H1 (cell line): ENCODE measurements at regions not wholly inside any gene's neighbourhood (a gene's known extent, or its start where the extent isn't known, plus 50 kb on each side); places are given as distances from the start of the nearest gene placed in this dataset.

Experiments used
- CHD7 ChIP-seq: fragments of 300-600 bp; sonication (generic); IDR thresholded peaks from 2 replicates; pipeline ENCODE4 v1.7.1; 2012; ENCODE audit warnings: low read length, moderate library complexity, mild to moderate bottlenecking, inconsistent platforms; ENCODE audit not compliant: insufficient replicate concordance
- CTCF ChIP-seq, 3 experiments: IDR thresholded peaks; 1 replicate in 2 of 3; 2 replicates in 1 of 3; pipeline versions ENCODE4 v1.5.1 to v1.6.1; 2011; ENCODE audit warnings: low read length in 3 of 3, mild to moderate bottlenecking in 3 of 3, inconsistent platforms in 2 of 3, low read depth in 1 of 3, moderate library complexity in 1 of 3; ENCODE audit not compliant: insufficient read depth in 1 of 3; ENCODE audit errors: control extremely low read depth in 1 of 3
- GTF2F1 ChIP-seq: IDR thresholded peaks from 2 replicates; pipeline ENCODE4 v1.6.1; 2012; ENCODE audit warnings: low read depth, low read length, improper control_type of control experiment, borderline replicate concordance
- NRF1 ChIP-seq: IDR thresholded peaks from 2 replicates; pipeline ENCODE4 v1.6.1; 2011; ENCODE audit warnings: mild to moderate bottlenecking, low read depth, low read length, improper control_type of control experiment
- PHF8 ChIP-seq: fragments of 200-600 bp; sonication (generic); conservative IDR thresholded peaks from 2 replicates; pipeline ENCODE4 v1.7.1; 2012; ENCODE audit warnings: low read depth, mild to moderate bottlenecking, inconsistent platforms, low read length, moderate library complexity
- RAD21 ChIP-seq, 2 experiments: IDR thresholded peaks in 1 of 2; conservative IDR thresholded peaks in 1 of 2; 2 replicates each; pipeline ENCODE4 v1.6.1; 2011; ENCODE audit warnings: low read depth in 2 of 2, low read length in 2 of 2, improper control_type of control experiment in 1 of 2, inconsistent platforms in 1 of 2, mild to moderate bottlenecking in 1 of 2, moderate library complexity in 1 of 2
- RBBP5 ChIP-seq: IDR thresholded peaks from 2 replicates; pipeline ENCODE4 v1.7.1; 2012; ENCODE audit warnings: low read depth, mild to moderate bottlenecking, inconsistent platforms, low read length, moderate library complexity, borderline replicate concordance
- RXRA ChIP-seq: IDR thresholded peaks from 2 replicates; pipeline ENCODE4 v1.6.1; 2011; ENCODE audit warnings: low read depth, mild to moderate bottlenecking, low read length, moderate library complexity; ENCODE audit not compliant: insufficient read depth
- TAF1 ChIP-seq: IDR thresholded peaks from 2 replicates; pipeline ENCODE4 v1.6.1; 2011; ENCODE audit warnings: mild to moderate bottlenecking, low read depth, low read length

DNA sequence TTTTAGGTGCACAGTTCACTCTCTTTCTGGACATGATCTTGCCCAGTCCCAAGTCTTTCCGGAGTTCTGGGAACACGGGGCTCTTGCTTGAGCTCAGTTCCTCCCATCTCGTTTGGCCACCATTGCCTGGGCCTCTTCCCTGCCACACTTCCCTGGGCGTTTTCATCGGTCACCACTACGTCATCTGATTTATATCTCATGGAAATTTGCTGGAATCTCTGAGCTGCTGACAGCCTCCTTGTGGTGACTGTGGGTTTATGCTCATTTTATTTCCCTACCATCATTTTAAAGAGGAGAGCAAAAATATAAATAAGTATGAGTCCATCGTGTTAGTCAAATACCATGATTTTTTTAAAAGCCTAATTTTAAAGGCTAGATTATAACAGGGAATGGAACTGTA is 449.1 kb upstream of the KAZN start (continued):
- TF ChIP-seq CHD7 (no peak), TAF1 (no peak), RAD21 (IDR thresholded peaks at IDR 0.05 in 1 of 2, conservative IDR thresholded peaks at IDR 0.05 in 1 of 2; ENCODE audit: low read depth in 2 of 2, low read length in 2 of 2) (peak; percentile 22 to 43; a peak in 2 of 4 replicates), NRF1 (no peak), GTF2F1 (no peak), RBBP5 (no peak), CTCF (IDR thresholded peaks at IDR 0.05; ENCODE audit: control extremely low read depth in 1 of 3, insufficient read depth in 1 of 3, low read depth in 1 of 3, low read length in 3 of 3) (peak in 1 of 3 experiments; percentile 18; a peak in 2 of 4 replicates), RXRA (no peak), PHF8 (no peak)
